Chondrocyte (in vitro differentiated cells): ENCODE measurements at regions not wholly inside any gene's neighbourhood (a gene's known extent, or its start where the extent isn't known, plus 50 kb on each side); places are given as distances from the start of the nearest gene placed in this dataset.
"Not testable (repeated sequence)": the region's sequence is repeated elsewhere in the genome, so short reads cannot be mapped to it uniquely, and the experiment has no call there.

Experiments
- DNase-seq: peaks from one replicate; pipeline ENCODE4 v3.0.0; 2021; ENCODE audit warnings: mixed read lengths, low spot score
- H3K27ac Mint-ChIP-seq: one replicate; pipeline ENCODE4 v1.8.0; 2021; ENCODE audit warnings: mild to moderate bottlenecking, moderate library complexity, mixed read lengths; ENCODE audit not compliant: unreplicated experiment
- H3K27me3 Mint-ChIP-seq: 2 replicates; pipeline ENCODE4 v1.8.0; 2021; ENCODE audit warnings: low read depth, mixed read lengths
- H3K36me3 Mint-ChIP-seq: 2 replicates; pipeline ENCODE4 v1.8.0; 2021; ENCODE audit warnings: low read depth, mixed read lengths
- H3K4me1 Mint-ChIP-seq: 2 replicates; pipeline ENCODE4 v1.8.0; 2021; ENCODE audit warnings: low read depth, mild to moderate bottlenecking, mixed read lengths
- H3K4me3 Mint-ChIP-seq: one replicate; pipeline ENCODE4 v1.8.0; 2021; ENCODE audit warnings: mild to moderate bottlenecking, moderate library complexity, mixed read lengths; ENCODE audit not compliant: unreplicated experiment
- H3K9me3 Mint-ChIP-seq: 2 replicates; pipeline ENCODE4 v1.8.0; 2021; ENCODE audit warnings: low read depth, mixed read lengths
- TF ChIP-seq, protein P1 (sequence below): fragments of 200-600 bp; sonication (generic); IDR thresholded peaks from 2 replicates; pipeline ENCODE4 v1.5.0; 2021; ENCODE audit warnings: antibody characterized with exemption, mild to moderate bottlenecking, moderate library complexity

GRCh38 chr9:74037274-74037673, 459.9 kb upstream of the RORB start:
- DNase-seq: no peak
- Mint-ChIP-seq H3K4me3 (no peak overlapping the region), H3K27me3 (peaks cover 2% of the 10 kb centered on the region), H3K36me3 (no peaks in the 10 kb centered on the region), H3K27ac (no peak overlapping the region), H3K4me1 (no peaks in the 10 kb centered on the region), H3K9me3 (no peaks in the 10 kb centered on the region)
- TF ChIP-seq, protein P1, sequence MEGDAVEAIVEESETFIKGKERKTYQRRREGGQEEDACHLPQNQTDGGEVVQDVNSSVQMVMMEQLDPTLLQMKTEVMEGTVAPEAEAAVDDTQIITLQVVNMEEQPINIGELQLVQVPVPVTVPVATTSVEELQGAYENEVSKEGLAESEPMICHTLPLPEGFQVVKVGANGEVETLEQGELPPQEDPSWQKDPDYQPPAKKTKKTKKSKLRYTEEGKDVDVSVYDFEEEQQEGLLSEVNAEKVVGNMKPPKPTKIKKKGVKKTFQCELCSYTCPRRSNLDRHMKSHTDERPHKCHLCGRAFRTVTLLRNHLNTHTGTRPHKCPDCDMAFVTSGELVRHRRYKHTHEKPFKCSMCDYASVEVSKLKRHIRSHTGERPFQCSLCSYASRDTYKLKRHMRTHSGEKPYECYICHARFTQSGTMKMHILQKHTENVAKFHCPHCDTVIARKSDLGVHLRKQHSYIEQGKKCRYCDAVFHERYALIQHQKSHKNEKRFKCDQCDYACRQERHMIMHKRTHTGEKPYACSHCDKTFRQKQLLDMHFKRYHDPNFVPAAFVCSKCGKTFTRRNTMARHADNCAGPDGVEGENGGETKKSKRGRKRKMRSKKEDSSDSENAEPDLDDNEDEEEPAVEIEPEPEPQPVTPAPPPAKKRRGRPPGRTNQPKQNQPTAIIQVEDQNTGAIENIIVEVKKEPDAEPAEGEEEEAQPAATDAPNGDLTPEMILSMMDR: no peak

DNA sequence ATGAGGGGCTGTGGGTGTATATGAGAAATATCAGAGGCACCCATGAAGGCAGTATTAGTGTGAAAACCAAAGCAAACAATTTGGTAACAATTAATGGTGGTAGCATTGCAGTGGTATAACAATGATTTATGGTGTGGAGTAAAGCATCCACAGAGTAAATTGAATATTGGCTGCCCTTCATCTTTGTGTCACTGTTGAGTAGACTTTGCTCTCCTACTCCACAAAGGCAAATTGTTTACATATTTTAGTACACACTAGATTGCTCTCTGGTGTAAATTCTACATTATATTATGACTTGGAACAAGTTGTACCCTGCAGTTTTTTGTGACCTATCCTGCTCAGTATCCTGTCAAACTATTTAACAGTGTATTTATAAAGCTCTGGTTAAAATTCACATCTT, 455.5 kb upstream of the RORB start:
- Mint-ChIP-seq H3K36me3 (no peaks in the 10 kb centered on the region), H3K9me3 (no peaks in the 10 kb centered on the region), H3K4me3 (no peak overlapping the region), H3K27ac (no peak overlapping the region), H3K4me1 (no peaks in the 10 kb centered on the region), H3K27me3 (no peaks in the 10 kb centered on the region)
- TF ChIP-seq, protein P1: no peak
- DNase-seq: no peak

DNA sequence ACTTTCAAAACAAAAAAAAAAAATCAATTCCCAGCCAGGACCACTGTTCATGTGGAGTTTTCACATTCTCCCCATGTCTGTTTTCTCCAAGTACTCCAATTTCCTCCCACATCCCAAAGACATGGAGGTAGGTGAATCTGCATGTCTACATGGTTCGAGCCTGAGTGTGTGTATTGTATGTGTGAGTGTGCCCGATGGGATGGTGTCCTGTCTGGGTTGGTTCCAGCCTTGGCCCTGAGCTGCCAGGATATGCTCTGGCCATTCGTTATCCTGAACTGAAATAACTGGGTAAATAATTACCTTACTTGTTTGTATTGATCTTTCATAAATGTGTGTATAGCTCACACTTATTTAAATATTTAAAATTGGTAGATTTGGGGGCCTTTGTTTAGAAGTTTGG, 452.3 kb upstream of the RORB start:
- DNase-seq: no peak
- Mint-ChIP-seq H3K4me3 (no peak overlapping the region), H3K27ac (no peak overlapping the region), H3K36me3 (no peaks in the 10 kb centered on the region), H3K4me1 (no peaks in the 10 kb centered on the region), H3K9me3 (peaks cover 3% of the 10 kb centered on the region), H3K27me3 (no peaks in the 10 kb centered on the region)
- TF ChIP-seq, protein P1: no peak

DNA sequence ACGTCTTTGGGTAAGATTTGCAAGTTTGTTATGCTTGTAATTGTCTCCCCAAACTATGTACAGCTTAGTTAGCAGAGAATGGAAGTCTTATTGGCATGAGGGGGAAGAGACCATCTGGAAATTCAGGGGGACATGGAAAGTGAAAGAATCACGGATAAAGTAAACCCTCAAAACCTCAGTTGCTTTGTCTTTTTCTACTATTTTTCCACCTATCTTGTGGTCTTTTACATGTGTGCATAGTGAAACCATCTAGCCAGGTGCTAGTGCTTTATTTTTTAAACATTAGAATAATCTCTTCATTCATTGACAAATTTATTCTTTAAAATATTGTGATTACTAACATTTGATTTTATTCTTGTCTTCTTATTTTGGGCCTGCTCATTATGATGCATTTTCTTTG, 441.1 kb upstream of the RORB start:
- H3K9me3 Mint-ChIP-seq: peaks cover 16% of the 10 kb centered on the region
- no peak overlapping the region for H3K4me3 Mint-ChIP-seq
- peaks cover 2% of the 10 kb centered on the region for H3K27me3 Mint-ChIP-seq
- no peak overlapping the region for H3K27ac Mint-ChIP-seq
- no peak for DNase-seq
- TF ChIP-seq, protein P1: no peak
- no peaks in the 10 kb centered on the region for H3K4me1 Mint-ChIP-seq
- no peaks in the 10 kb centered on the region for H3K36me3 Mint-ChIP-seq

DNA sequence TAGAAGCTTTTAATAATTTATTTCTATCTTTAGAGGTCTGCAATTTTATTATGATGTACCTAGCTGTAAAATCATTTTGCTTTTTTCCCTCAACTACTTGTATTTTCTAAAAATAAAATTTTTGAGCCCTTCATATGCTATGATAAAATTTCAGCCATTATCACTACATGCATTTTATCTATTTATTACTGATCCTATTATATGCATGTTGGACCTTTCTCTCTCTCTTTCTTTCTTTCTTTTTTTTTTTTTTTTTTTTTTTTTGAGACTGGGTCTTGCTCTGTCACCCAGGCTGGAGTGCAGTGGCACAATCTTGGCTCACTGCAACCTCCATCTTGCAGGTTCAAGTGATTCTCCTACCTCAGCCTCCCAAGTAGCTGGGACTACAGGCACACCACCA, 440.1 kb upstream of the RORB start:
- H3K27me3 Mint-ChIP-seq, H3K27ac Mint-ChIP-seq, DNase-seq, H3K36me3 Mint-ChIP-seq, H3K4me3 Mint-ChIP-seq, H3K4me1 Mint-ChIP-seq: not testable (repeated sequence)
- peaks cover 20% of the 10 kb centered on the region for H3K9me3 Mint-ChIP-seq

DNA sequence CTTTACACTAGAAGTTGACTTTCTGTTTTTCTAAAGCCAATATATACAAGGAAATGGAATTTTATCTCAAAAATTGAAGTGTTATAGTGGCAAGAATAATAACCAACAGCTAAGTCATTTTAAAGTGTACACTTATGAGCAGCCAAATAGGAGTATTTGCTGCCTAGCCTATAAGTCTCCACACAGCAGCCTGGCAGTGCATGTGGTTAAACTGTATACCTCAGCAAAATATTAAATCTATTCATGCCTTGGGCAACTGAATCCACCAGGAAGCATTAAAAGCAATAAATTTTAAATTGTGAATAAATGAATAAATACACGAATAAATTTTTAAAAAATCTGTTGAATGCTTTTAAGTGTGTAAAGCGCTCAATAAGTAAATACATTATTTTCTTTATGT, 432.4 kb upstream of the RORB start:
- TF ChIP-seq, protein P1: no peak
- Mint-ChIP-seq H3K36me3 (no peaks in the 10 kb centered on the region), H3K27ac (no peak overlapping the region), H3K27me3 (peaks cover 1% of the 10 kb centered on the region), H3K9me3 (peaks cover 5% of the 10 kb centered on the region), H3K4me1 (no peaks in the 10 kb centered on the region), H3K4me3 (no peak overlapping the region)
- DNase-seq: no peak
